CD4-positive, alpha-beta T cell treated with Interferon gamma for 1 hour (primary cell): ENCODE measurements at regions not wholly inside any gene's neighbourhood (a gene's known extent, or its start where the extent isn't known, plus 50 kb on each side); places are given as distances from the start of the nearest gene placed in this dataset.

ENCODE experiments used
- DNase-seq: peaks from one replicate; pipeline ENCODE4 v3.0.0-alpha.2; 2020

DNA sequence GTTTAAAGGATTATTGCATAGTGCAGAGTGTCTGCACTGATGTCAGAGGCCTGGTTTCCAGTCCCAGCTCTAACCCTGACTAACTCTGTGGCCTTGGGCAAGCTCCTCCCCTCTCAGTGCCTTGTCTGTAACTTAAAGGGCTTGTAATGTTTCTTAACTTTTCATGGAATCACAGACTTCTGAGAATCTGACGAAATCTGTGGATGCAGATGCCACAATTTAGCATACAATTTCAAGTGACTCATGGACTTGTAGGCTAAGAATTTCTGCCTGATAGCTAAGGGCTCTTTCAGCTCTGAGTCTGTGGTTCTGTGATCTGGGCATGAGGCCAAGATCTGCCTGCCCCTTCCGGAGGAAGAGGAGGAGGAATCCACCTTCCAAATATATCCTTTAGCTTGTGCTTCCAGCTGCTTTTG is 236.9 kb downstream of the AR start:
- peak; percentile 38 for DNase-seq

- DNase-seq: no peak
Measured at GRCh38 chrX:67781132-67781531, 237.3 kb downstream of the AR start.

- no peak for DNase-seq
Measured at GRCh38 chrX:67784712-67785111, 240.9 kb downstream of the AR start.

DNA sequence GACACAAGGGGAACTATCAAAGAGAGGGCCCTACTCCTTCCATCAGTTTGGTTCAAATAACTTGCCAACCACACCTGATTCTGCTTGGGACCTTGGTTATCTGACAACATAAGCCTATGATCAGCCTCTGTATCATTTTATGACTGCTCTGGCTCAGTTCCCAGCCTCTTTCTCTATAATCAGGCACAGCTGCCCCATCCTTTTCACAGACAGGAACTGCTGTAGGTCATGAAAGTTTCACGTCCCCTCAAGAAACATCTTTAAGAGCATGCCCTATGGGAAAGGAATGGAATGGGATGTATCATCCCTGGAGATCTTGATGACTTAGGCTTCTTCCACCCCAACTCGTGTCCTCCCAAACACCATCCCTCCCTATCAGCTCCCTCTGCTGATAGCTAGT is 243.4 kb downstream of the AR start:
- no peak for DNase-seq

DNA sequence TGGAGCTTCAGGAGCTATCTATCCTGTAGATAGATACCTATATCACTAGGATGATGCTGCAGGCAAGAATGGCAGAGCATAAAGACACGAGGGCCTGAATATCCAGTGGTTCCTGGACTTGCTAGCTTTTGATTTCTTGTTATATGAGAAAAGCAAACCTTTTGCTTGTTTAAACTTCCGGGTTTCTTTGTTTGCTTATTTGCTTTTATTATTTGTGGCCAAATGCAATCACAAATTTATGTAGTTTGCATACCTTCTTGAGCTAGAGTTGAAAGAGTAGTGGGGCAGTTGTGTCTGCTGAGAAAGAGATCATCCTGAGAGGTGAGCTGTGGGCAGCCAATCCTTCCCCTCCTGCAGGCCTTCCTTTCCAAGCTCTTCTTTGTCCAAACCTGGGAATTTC is 245.7 kb downstream of the AR start:
- DNase-seq: no peak
